GM18502 (cell line): ENCODE measurements at regions not wholly inside any gene's neighbourhood (a gene's known extent, or its start where the extent isn't known, plus 50 kb on each side); places are given as distances from the start of the nearest gene placed in this dataset.
"Not testable (repeated sequence)": the region's sequence is repeated elsewhere in the genome, so short reads cannot be mapped to it uniquely, and the experiment has no call there.

Source experiments
- ATAC-seq: cut with Tn5 transposase; IDR thresholded peaks from one replicate; pipeline ENCODE4 v1.9.1; 2021; ENCODE audit warnings: mild to moderate bottlenecking; ENCODE audit not compliant: unreplicated experiment, poor library complexity

GRCh38 chr6:85237478-85237877 is 212.4 kb upstream of the NT5E start:
- ATAC-seq: no peak

GRCh38 chr6:85236636-85237035 is 213.2 kb upstream of the NT5E start:
- no peak for ATAC-seq

DNA sequence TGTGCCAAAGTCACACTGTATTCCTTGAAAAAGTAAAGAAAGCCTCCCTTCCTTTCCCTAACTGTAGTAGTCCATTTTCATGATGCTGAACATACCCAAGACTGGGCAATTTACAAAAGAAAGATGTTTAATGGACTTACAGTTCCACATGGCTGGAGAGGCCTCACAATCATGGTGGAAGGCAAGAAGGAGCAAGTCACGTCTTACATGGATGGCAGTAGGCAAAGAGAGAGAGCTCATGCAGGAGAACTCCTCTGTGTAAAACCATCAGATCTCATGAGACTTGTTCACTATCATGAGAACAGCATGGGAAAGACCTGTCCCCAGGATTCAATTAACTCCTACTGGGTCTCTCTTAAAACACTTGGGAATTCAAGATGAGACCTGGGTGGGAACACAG is 222.5 kb upstream of the NT5E start:
- not testable (repeated sequence) for ATAC-seq

DNA sequence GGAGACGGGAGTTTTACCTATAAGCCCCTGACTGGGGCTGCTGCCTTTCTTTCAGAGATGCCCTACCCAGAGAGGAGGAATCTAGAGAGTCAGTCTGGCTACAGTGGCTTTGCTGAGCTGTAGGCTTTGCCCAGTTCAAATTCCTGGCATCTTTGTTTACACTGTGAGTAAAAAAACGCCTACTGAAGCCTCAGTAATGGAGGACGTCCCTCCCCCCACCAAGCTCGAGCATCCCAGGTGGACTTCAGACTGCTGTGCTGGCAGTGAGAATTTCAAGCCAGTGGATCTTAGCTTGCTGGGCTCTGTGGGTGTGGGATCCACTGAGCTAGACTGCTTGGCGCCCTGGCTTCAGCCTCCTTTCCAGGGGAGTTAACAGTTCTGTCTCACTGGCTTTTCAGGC is 237.1 kb upstream of the NT5E start:
- ATAC-seq: not testable (repeated sequence)

DNA sequence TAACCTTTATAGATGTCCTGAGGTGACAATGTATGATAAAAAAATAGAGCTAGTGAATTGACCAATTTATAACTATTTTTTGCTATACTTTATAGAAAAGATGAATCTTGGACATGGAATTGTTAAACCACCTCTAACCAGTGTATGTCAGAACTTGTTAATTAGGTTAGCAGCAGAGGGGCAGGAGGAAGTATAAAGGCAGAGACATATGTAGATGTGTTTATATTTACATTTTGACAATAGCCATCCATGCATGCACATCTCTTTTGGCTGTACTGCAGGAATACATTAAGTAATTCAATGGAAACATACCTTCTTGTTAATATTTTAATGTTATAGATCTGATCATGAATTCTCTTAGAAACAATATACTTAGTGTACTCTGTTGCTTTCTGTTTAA is 254.6 kb upstream of the NT5E start:
- no peak for ATAC-seq

- no peak for ATAC-seq
Measured at GRCh38 chr6:85193339-85193738, 256.5 kb upstream of the NT5E start.

DNA sequence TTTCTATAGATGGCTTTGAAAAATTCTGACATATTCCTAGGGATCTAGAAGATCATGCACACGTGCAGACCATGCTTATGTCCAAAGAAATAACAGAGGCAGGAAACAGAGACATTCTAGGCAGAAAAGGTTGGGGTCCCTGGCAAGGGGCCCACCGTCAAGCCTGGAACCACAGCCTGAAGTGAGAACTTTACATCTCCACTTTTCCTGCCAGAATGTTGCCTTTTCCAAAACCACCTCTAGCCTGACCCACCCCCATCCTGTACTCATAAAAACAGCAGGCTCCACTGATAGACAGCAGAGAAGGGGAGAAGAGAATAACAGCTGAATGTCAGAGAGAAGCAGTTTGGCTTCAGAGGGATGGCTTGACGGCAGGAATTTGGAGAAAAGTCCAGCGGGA is 257.3 kb upstream of the NT5E start:
- no peak for ATAC-seq

DNA sequence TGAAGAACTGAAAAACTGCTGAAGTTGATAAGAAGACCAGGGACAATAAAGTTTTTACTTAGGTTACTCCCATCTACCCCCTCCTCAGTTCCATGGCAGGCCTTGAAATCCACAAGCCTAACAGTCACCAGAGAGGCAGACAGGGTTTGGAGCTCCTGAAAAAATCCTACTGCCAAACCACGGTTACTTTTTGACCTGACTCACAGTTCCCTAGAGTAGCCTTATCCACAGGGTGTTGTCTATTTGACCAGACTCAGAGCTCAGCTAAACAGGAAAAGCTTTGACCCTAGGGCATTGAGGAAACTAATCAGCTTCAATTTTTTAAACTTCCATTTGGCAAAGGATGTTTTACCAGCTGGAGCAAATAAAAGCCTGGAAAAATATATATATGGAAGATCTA is 257.7 kb upstream of the NT5E start:
- ATAC-seq: no peak

DNA sequence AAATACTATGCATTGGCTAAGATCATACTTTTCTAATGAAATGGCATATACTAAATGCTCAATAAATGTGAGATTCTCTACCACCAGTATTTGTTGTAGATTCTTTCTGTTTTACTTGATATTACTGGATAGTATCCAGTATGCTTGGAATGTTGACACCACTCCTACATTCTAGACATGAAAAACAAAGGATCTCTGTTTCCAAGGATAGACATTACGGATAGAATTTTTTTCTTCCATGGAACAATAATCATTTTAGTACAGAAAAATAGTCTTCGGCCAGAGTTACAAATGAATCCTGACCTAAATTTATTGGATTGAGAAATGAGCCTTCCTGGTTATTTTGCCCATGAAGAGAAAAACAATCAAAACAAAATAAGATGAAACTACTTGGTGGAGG is 258.2 kb upstream of the NT5E start:
- no peak for ATAC-seq

DNA sequence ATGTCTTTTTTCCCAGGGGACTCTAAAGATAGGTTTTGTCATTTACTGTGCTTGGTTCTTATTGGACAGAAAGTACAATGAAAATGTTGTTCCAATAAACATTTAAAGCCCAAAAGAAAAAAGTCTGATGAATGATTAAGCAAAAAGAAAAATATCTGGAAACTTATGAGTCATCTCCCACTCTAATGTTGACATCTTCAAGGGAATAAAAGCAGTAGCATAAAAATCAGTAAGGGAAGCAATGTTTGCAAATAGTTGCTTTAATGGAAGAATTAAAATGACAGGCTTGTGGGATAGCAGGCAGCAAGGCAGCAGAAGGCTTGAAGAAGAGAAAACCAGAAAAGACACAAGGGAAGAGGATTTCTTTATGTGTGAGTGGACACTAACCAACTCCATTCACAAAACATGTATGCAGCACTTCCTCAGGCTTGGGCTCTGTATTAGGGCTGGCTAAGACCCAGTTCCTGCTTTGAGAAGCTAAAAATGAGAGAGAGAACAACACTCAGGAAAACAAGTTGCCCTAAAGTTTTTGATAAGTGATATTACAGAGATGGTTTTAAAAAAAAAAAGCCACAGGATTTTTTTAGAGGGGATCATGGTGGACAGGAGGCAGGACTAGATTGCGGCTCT is 263.2 kb upstream of the NT5E start:
- no peak for ATAC-seq

GRCh38 chr6:85185977-85186376 is 263.9 kb upstream of the NT5E start:
- ATAC-seq: no peak

GRCh38 chr6:85183841-85184240 is 266.0 kb upstream of the NT5E start:
- ATAC-seq: no peak

- ATAC-seq: no peak
Measured at GRCh38 chr6:85172705-85173104, 277.2 kb upstream of the NT5E start.

- no peak for ATAC-seq
Measured at GRCh38 chr6:85172161-85172560, 277.7 kb upstream of the NT5E start.

DNA sequence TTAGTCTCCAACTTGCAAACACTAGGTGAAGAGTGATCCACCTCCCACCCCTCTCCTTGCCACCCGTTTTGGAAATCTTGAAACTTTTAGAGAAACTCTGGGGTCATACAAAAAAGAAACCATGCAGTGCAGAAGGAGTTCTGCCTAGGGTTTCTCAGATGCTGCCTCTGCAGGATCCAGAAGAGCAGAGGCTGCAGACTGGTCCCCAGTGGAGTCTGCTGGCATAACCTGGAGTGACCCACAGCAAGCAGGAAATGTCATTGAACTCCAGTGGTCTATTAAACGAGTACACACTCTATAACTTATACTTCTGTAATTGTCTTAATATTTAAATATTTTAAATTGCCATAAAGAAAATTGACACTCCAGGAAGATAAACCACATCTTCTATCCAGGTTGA is 280.7 kb upstream of the NT5E start:
- ATAC-seq: no peak

GRCh38 chr6:85168146-85168545 is 281.7 kb upstream of the NT5E start:
- no peak for ATAC-seq

GRCh38 chr6:85166114-85166741 is 283.7 kb upstream of the NT5E start:
- ATAC-seq: no peak

- ATAC-seq: no peak
Measured at GRCh38 chr6:85163156-85164080, 286.5 kb upstream of the NT5E start.

DNA sequence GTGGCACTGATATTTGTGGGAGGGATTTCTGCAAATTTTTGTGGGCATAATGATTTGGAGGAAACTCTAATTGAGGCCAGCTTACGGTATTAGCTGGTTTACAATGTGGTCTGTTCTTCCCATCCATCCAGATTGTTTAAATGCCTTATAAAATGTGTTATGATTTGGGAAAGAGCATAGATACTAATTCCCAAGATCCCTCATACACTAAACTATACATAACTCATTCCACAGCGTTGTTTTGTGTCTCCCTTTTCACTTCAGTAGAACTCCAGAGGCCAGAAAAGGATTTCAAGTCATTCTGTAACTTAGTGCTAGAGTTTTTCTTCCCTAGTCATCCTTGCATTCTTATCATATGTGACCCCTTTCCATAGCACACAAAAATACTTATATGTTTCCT is 292.6 kb upstream of the NT5E start:
- no peak for ATAC-seq

- no peak for ATAC-seq
Measured at GRCh38 chr6:85143676-85144075, 306.2 kb upstream of the NT5E start.

DNA sequence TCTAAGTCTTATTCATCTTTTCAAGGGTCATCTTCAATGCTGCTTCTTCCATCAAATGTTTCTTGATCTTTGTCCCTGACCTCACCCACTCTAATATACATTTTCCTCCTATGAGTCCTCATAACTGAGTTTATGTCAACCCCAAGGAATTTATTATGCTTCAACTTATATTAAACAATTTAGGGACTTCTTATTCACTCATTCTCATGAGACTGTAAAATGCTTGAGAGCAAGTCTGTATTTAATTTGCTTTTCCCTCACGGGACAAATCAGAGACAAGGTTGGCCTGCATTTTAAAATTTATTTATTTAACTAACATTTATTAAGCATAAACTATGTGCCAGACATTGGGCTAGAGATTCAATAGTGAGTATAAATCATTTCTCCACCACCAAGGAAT is 312.0 kb upstream of the NT5E start:
- no peak for ATAC-seq
